22Rv1 (cell line): ENCODE measurements at regions not wholly inside any gene's neighbourhood (a gene's known extent, or its start where the extent isn't known, plus 50 kb on each side); places are given as distances from the start of the nearest gene placed in this dataset.

Source experiments
- CTCF ChIP-seq: fragments of 450-650 bp; IDR thresholded peaks from 2 replicates; pipeline ENCODE4 v1.5.1; 2017; ENCODE audit warnings: mild to moderate bottlenecking
- ZFX ChIP-seq: fragments of 450-650 bp; IDR thresholded peaks from 2 replicates; pipeline ENCODE4 v1.6.1; 2017; ENCODE audit warnings: antibody characterized with exemption, borderline replicate concordance

- TF ChIP-seq CTCF (no peak), ZFX (no peak)
These were observed 328.8 kb upstream of the THBS1 start for GRCh38 chr15:39252134-39252470.
